HG03558 (cell line): ENCODE measurements at regions not wholly inside any gene's neighbourhood (a gene's known extent, or its start where the extent isn't known, plus 50 kb on each side); places are given as distances from the start of the nearest gene placed in this dataset.
"Not testable (repeated sequence)": the region's sequence is repeated elsewhere in the genome, so short reads cannot be mapped to it uniquely, and the experiment has no call there.

ENCODE experiments used
- ATAC-seq: cut with Tn5 transposase; IDR thresholded peaks from one replicate; pipeline ENCODE4 v1.9.1; 2021; ENCODE audit warnings: moderate number of reproducible peaks; ENCODE audit not compliant: unreplicated experiment; ENCODE audit errors: extremely low read depth

DNA sequence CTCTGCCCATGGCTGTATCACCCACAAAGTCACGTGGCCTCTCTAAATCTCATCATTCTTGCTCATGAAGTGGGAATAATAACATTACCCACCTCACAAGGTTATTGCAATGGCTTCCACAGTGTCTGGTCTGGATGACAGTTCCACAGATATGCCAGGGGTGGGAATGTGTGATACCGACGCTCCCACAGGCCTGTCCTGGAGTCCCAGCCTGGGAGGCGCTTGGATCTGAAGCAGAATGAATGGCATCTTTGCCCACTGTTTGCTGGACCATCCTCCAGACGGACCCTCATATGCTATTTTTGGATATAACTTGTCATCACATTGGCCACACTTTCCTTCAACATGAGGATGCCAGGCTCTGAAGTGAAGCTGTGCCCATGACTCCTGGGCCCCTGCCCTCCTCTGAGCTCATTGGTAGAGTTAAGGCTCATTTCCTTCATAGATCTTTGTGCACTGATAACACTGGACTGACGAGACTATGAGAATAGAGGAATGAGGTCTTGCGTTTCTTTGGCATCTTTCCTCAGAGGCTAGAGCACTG is 279.8 kb upstream of the ZNF32 start:
- no peak for ATAC-seq

DNA sequence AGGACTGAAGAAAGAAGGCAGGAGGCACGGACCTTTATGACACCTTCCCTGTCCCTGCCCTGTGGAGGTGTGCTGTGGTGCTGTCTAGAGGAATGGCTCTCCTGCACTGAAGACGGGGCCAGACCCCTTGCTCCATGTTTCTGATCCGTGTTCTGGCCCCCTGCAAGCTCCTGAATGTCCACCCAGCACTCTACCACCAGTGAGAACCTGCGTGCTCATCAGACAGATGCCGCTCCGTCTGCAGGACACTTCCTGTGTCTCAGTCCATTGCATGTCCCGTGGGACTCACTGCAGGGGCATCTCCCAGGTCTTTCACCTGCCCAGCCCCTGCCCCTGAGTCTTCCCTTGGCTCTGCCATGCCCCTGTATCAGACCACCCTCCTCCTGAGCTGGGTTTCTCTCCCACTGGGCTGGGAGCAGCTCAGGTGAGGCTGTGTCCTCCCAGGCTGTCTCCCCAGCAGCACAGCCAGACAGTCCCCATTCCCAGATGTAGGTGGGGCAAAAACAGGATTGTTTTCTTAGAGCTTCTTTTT is 278.3 kb upstream of the ZNF32 start:
- no peak for ATAC-seq

DNA sequence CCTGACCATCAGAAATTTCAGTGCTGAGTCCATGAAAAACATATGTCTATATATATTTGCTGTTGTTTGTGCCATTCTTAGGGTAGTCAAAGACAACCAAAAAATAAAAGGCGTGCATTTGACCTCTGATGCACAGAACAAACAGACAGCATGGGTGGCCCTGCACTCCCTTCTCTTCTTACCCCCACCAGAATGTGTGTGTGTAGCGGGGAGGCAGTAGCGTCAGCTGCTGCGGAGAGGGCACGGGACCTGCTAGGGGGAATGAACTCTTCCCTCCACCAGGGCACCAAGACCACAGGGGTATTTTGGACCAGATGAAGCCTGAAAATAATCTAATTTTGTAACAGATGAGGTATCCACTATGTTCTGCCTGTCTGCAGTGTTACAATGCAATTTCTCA is 277.7 kb upstream of the ZNF32 start:
- no peak for ATAC-seq

DNA sequence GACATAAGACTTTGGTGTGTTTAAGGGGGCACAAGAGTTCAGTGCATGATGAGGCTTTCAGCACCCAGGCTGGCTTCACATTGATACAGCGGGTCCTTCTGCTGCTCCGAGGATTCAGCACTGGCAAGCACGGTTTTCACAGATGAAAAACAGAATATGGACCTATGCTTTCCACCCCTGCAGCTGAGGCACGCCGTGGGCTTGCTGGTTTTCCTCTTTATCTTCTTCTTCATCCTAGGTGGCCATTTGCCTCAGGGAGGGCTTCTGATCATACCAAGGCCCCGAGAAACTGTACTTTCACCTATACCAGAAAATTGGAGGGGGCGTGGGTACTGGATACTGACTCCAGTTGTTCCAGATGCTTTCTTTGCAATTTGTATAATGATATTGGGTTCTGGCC is 277.1 kb upstream of the ZNF32 start:
- no peak for ATAC-seq

DNA sequence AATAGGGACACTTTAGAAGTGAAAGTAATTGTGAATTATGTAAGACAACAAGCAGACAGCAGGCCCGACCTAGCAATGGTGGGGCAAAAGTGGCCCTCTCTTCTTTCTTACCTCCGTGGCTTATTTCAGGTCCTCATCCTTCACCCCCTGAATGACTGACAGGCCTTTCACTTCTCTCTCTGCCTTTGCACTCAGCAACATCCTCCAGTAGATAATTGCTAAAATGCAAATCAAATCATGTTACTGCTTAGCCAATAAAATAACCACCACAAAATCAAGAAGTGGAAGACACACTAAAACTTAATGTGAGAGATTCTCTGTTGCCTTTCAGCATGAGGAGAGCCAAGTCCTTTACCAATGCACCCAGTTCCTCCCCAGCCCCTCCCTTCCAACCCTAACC is 274.6 kb upstream of the ZNF32 start:
- ATAC-seq = no peak

DNA sequence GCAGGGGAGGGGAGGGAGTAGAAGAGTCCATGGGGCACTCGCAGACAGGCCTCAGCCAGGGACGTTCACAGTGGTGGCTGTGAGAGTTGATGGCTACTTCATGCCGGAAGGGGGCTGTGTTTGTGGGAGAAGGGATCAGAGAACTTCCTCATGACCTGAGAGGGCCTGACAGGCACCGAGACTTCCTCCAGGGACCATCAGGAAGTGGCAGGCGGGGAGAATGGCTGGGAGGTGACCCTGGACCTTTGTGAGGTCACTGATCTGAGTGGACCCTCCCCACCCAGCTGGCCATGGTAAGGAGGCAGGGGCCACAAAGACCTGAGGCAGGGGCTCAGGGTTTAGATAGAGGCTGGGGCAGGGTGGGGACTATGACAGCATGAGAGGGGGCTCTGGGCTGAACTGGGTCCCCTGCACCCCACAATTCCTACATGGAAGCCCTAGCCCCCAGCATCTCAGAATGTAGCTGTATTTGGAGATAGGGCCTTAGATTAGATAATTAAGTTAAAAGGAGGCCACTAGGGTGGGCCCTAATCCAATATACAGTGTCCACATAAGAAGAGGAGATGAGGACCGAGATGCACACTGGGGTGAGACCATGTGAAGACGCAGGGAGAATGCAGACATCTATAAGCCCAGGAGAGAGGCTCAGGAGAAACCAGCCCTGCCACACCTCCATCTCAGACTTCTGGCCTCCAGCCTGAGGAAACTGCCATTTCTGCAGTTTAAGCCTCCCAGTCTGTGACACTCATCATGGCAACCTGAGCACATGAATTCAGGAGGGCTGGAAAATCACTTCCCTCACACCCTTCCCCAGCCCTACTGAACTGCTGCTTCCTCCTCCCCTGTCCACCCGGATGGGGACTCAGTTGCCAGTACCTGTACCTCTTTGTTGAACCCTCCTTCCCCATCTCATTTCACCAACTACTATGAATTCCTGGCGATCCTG is 273.9 kb upstream of the ZNF32 start:
- ATAC-seq = no peak

DNA sequence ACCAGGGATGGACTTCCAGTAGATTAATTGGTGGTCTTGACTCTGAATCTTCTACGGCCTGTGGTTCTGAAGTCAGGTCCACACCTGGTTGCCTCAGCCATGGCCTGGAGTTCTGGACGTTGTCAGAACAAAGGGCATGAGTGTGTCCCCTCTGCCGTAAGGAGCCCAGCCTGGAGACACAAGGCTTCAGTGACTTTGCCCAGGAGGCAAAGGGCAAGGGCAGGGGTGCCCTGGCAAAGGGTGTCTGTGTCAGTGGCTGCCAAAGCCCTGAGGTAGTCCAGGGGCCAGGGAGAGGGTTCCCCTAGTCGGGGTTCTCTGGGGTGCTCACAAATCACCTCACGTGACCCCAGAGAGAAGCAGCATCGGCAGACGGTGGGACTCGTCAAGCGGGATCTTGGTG is 273.2 kb upstream of the ZNF32 start:
- no peak for ATAC-seq

DNA sequence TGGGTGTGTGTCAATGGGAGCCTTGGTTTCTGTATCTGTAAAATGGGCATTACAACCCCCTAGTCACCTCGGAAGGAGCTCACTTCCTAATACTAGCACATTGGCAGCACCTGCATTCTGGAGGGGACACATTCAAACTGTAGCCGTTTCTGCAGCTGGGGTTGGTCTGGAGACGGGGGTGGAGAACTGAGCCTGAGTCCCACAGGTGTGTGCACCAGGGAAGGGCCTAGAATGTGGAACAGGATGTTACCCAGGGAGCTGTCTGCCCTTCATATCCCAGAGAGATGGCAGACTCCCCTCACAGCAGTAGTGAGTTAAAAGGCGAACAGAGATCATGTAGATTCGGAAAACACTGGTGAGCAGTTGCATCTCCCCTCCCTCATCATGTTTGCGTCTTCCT is 272.8 kb upstream of the ZNF32 start:
- no peak for ATAC-seq

DNA sequence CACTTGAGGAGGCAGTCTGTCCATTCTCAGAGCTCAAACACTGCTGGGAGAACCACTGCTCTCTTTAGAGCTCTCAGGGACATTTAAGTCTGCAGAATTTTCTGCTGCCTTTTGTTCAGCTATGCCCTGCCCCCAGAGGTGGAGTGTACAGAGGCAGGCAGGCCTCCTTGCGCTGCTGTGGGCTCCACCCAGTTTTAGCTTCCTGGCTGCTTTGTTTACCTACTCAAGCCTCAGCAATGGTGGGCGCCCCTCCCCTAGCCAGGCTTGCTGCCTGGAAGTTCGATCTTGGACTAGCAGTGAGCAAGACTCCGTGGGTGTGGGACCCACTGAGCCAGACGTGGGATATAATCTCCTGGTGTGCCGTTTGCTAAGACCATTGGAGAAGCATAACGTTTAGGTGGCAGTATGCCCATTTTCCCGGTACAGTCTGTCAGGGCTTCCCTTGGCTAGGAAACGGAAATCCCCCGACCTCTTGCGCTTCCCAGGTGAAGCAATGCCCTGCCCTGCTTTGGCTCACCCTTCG is 271.6 kb upstream of the ZNF32 start:
- not testable (repeated sequence) for ATAC-seq

DNA sequence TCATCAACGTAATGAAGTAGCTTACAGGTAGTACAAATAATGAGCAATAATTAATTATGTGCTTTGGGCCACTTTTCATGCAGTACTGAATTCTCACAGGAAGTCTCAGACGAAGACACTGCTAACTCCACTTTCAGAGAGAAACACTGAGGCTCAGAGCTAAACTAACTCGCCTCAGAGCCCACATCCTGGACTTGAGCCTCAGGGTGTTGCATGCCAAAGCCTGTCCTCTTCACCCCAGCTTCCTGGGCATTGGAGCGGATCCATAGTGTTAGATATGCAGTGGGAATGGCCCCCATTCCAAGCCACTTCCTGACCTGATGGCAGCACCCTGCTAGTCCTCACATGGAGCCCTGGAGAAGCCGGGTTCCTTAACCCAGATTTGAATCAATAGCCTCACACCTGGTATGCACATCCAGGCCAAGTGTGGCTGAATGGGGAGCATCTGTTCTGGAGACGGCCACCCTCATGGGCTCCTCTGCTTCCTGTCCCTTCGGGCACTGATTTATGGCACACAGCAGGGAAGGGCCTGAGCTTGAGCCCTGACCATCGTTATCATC is 265.1 kb upstream of the ZNF32 start:
- no peak for ATAC-seq

DNA sequence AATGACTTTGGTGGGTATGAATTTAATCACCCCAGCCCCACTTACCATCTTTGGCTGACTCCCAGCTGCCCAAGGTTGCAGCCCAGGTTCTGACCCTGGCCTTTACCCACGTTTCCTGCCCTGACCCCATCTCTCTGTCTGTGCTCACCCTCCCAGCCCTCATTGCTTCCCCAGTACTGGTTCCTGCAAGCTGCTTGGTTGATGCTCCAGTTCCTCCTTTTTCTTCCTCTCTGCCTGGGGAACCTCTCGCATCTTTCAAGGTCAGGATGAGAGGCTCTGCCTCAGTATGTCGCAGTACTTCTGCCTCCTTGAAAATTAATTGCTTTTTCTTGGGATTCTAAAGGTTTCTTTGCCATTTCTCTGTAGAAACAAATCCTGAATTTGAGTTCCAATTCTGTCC is 263.8 kb upstream of the ZNF32 start:
- no peak for ATAC-seq

DNA sequence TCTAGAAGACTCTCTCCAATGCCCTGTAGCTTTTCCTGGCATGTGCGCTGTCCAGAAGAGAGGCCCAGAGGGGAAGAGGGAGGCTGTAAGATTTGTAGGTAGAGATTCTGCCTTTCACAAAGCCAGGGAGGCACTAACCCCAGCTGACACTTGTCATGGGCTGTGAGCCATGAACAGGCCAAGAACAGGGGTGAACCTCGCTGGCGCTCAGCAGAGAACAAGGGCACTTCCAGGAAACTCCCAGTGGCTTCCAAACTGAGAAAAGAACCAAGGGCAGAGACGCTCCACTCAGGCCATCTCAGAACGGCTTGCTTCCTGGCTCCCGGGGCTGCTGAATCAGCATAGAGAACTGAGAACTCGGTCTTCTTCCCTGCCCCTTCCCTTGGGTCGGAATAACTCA is 257.8 kb upstream of the ZNF32 start:
- no peak for ATAC-seq

DNA sequence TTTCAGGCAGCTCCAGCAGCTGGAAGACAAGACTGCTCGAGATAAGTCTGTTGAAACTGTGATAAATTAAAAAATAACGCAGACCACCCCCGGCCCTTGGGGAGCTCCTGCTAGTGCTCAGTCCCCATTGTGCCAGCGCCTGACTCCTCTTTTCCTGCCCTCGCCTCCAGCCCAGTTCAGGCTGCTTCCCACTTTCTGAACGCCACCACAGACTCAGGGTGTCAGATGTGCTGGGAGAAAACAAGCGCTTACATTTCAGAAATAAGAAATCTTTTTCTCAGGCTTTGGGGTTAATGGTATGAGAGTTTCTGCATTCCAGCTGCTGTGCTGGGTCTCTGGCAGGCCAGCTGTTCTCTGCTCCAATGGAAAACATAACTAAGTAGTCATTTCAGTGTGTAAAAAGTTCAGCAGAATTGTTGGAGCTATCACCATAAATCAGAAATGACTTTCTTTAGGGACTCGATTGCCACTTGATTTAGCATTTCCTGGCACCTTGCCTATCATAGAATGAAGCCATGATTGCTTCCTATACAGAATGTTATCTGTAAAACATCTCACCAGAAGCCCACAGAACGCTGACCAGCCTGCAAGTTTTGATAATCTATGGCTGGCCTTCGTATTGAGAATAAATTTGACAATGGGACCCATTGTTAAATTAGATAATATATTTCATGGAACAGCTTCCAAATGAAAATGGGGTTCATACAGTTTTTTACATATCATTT is 257.0 kb upstream of the ZNF32 start:
- no peak for ATAC-seq

DNA sequence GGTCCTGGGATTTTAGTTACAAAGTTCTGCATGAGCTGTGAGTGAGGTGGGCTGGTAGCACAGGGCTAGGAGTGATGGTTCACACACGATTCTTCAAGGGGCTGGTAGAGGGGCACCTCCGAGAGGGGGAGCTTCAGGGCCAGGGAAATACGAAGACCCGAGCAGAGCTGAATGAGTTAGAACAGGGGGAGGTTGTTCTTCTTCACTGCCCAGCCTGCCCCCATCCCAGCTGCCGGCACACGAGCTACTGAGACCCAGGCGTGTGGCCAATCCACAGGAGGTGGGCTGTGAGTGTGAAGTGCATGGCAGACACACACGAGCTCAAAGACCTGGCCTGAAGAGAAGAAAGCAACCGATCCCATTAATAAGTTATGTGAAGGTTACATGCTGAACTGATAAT is 256.2 kb upstream of the ZNF32 start:
- ATAC-seq = no peak

DNA sequence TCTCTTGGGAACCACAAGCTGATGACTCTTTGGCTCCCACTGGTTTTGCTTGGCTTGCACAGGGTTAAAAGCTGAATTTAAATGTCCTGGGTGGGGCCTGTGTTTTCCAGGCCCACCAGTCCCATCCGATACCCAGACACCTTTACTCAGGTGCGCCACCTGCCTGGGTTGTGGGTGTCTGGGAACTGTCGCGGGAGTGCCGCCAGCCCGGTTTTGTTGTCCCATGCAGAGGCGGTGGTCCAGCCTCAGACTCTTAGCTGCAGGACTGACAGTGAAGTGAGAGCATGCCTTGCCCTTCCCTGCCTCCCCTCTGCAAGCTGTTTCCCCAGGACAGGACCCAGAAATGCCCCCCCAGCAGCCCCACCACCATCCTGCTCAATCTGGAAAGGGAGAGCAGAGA is 255.6 kb upstream of the ZNF32 start:
- ATAC-seq = no peak

DNA sequence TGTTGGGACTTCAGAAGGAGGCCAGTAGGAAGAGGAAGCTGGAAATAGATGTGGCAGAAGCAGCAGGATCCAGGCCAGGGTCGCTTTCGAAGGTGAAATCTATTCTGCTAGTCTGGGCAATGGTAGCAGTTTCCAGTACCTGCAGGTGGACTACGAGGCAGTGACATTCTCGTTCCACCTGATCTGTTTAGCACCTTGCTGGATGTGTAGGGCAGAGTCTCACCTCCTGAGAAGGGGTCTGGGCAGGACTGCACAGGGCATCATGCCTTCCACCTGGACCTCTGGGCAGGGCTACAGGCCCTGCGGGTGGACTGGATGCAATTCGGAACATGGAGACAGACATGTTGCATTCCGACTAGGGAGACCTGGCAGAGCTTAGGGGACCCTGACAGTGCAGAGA is 254.8 kb upstream of the ZNF32 start:
- no peak for ATAC-seq

DNA sequence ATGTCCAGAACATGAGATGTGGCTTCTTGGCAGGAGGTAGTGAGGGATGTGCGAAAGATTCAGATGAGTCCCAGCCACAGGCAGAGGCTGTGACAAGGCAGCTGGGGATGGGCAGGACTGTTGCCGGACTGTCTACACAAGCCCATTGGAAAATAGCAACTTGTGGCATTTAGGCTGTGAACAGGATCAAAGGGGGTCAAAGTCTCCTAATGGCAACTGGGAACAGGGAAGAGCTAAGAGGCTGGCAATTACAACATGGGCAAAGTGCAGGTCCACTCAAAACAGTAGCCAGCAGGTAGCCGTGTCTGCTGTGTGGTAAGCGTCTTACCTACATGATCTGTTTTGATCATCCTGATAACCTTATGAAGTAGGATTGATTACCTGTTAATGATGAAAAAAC is 254.2 kb upstream of the ZNF32 start:
- ATAC-seq = no peak

DNA sequence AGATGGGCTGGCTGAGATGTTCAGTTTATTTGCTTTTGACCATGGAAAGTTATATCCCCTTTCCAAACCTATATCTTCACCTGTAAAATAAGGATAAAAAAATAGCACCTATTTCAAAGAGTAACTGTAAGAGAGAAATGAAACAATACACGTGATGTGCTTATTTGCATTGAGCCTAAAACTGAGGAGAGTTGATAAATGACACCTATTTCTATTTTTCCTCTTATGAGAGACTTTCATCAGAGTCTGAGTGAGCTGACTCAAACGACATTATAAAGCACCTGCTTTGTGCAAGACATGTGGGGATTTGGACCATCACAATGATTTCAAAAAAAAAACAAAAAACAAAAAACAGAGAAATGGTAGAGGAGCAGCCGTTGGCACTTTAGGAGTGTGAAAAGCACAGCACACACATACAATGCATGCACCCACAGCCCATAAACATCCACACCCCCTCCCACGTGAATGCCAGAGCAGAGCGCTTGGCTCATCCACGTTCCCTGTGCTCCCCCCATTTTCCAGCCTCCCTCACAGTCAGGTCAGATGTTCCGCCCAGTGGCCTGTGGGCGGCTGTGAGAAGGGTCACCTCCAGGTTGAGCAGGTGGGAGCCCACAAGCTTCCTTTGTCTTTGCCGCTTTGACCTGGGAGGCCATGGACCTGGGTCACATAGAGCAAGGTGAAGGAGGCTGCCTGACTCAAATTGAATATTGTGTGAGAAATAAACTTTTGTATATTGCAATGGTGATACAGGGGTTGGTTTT is 253.2 kb upstream of the ZNF32 start:
- ATAC-seq = no peak

DNA sequence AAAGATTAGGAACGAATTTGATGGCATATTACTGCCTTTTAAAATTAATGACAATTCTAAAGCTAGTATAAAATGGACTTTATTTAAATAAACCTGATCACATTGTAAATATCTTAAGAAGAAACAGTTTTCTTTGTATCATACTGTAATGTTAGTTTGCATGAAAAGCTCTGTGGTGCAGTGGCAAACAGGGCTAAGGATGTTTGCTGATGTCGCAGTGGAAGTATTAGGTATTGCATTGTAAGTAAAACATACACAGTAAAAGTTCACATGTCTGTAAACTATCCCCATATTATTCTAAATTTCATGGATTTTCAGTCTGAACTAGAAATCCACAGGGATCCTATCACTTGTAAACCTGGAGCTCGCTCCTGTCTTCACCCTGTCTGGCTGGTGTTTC is 252.6 kb upstream of the ZNF32 start:
- ATAC-seq = no peak

DNA sequence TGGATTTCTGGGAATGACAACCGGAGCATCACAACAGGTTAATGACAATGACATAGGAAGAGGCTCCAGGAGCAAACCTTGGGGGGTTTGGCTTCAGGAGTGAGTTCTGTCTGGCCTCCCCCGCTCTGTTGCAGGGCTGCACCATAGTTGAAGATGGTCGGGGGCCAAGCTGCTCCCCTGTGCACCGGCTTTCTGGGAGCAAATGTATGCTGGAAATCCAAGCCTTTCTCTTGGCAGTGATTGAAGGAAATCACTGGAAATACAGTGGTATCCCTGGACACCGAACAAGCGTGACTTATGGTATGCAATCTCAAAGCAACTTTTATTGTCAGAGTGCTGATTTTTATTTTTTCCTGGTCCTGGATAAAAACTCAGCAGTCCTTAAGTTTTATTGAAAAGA is 251.9 kb upstream of the ZNF32 start:
- no peak for ATAC-seq
